Mesendoderm (in vitro differentiated cells): ENCODE measurements at regions not wholly inside any gene's neighbourhood (a gene's known extent, or its start where the extent isn't known, plus 50 kb on each side); places are given as distances from the start of the nearest gene placed in this dataset.
"Not testable (repeated sequence)": the region's sequence is repeated elsewhere in the genome, so short reads cannot be mapped to it uniquely, and the experiment has no call there.

ENCODE experiments used
- DNase-seq: peaks from one replicate; pipeline ENCODE4 v3.0.0; 2013
- H2AK5ac ChIP-seq: 2 replicates; pipeline ENCODE4 v1.6.1; 2013; ENCODE audit warnings: low read length, inconsistent platforms
- H2BK120ac ChIP-seq: 2 replicates; pipeline ENCODE4 v1.6.1; 2013; ENCODE audit warnings: low read depth, mild to moderate bottlenecking, low read length, moderate library complexity, mixed read lengths
- H2BK15ac ChIP-seq: replicated peaks from 2 replicates; pipeline ENCODE4 v1.6.1; 2013; ENCODE audit warnings: low read depth, mild to moderate bottlenecking, moderate library complexity
- H2BK5ac ChIP-seq: 2 replicates; pipeline ENCODE4 v1.6.1; 2013; ENCODE audit warnings: low read length, inconsistent platforms
- H3K18ac ChIP-seq: 2 replicates; pipeline ENCODE4 v1.6.1; 2013; ENCODE audit warnings: mild to moderate bottlenecking, low read length, mixed read lengths
- H3K23ac ChIP-seq: one replicate; pipeline ENCODE4 v1.6.1; 2013; ENCODE audit warnings: low read length
- H3K27ac ChIP-seq: 2 replicates; pipeline ENCODE4 v1.5.1; 2013; ENCODE audit warnings: low read depth, mild to moderate bottlenecking, inconsistent platforms, low read length, moderate library complexity
- H3K27me3 ChIP-seq: 2 replicates; pipeline ENCODE4 v1.6.1; 2013; ENCODE audit warnings: low read length, control low read depth, mild to moderate bottlenecking, inconsistent platforms; ENCODE audit not compliant: insufficient read depth, poor library complexity
- H3K36me3 ChIP-seq: 2 replicates; pipeline ENCODE4 v1.6.1; 2013; ENCODE audit warnings: low read length, inconsistent platforms; ENCODE audit not compliant: control insufficient read depth, insufficient read depth
- H3K4ac ChIP-seq: one replicate; pipeline ENCODE4 v1.6.1; 2013; ENCODE audit warnings: low read depth, mild to moderate bottlenecking, low read length, moderate library complexity
- H3K4me1 ChIP-seq: 2 replicates; pipeline ENCODE4 v1.6.1; 2013; ENCODE audit warnings: low read depth, low read length, inconsistent platforms; ENCODE audit not compliant: control insufficient read depth
- H3K4me2 ChIP-seq: 2 replicates; pipeline ENCODE4 v1.6.1; 2013; ENCODE audit warnings: low read length
- H3K4me3 ChIP-seq: 2 replicates; pipeline ENCODE4 v1.5.1; 2013; ENCODE audit warnings: mild to moderate bottlenecking, low read length
- H3K56ac ChIP-seq: one replicate; pipeline ENCODE4 v1.6.1; 2013; ENCODE audit warnings: low read length
- H3K79me1 ChIP-seq: 2 replicates; pipeline ENCODE4 v1.6.1; 2013; ENCODE audit warnings: low read length, inconsistent platforms
- H3K79me2 ChIP-seq: 2 replicates; pipeline ENCODE4 v1.6.1; 2013; ENCODE audit warnings: mild to moderate bottlenecking, low read length; ENCODE audit not compliant: control insufficient read depth, insufficient read depth
- H3K9ac ChIP-seq: 2 replicates; pipeline ENCODE4 v1.6.1; 2013; ENCODE audit warnings: low read length, inconsistent platforms
- H4K5ac ChIP-seq: one replicate; pipeline ENCODE4 v1.6.1; 2013; ENCODE audit warnings: low read length
- H4K8ac ChIP-seq: one replicate; pipeline ENCODE4 v1.6.1; 2013; ENCODE audit warnings: low read depth, mild to moderate bottlenecking, control low read depth, low read length, moderate library complexity
- WGBS: extraction: QIAGEN DNeasy Blood & Tissue Kit; methylation state at CpG from one replicate; pipeline ENCODE4 v1.1.7; 2013; ENCODE audit warnings: low lambda C conversion rate, missing lambda C conversion rate; ENCODE audit not compliant: insufficient coverage; ENCODE audit errors: extremely low coverage; 5-methylcytosine and 5-hydroxymethylcytosine counted together

- not testable (repeated sequence) for H3K36me3 ChIP-seq, H3K9ac ChIP-seq, H3K4me1 ChIP-seq, H4K8ac ChIP-seq, H3K56ac ChIP-seq, H2AK5ac ChIP-seq, H2BK120ac ChIP-seq, H2BK5ac ChIP-seq, H3K27me3 ChIP-seq, H2BK15ac ChIP-seq, H3K4me2 ChIP-seq, H3K79me2 ChIP-seq, H3K4ac ChIP-seq, H3K79me1 ChIP-seq, H3K18ac ChIP-seq, DNase-seq, H3K4me3 ChIP-seq, H4K5ac ChIP-seq, H3K23ac ChIP-seq, H3K27ac ChIP-seq
- 100% methylated on average over 1 of the region's 4 CpGs for WGBS
Observed at GRCh38 chr11:134955970-134956369, 543.9 kb upstream of the B3GAT1 start.

- Histone ChIP-seq H4K5ac (no peak overlapping the region), H2AK5ac (no peak overlapping the region), H3K56ac (no peak overlapping the region), H3K4ac (no peak overlapping the region), H3K4me3 (no peak overlapping the region), H2BK5ac (no peak overlapping the region), H2BK120ac (no peak overlapping the region), H3K23ac (no peak overlapping the region), H3K9ac (no peak overlapping the region), H3K36me3 (no peaks in the 10 kb centered on the region), H3K79me2 (no peaks in the 10 kb centered on the region), H4K8ac (no peak overlapping the region), H3K18ac (no peak overlapping the region), H3K27me3 (no peaks in the 10 kb centered on the region), H3K4me2 (no peak overlapping the region), H3K27ac (no peak overlapping the region), H3K79me1 (no peaks in the 10 kb centered on the region), H2BK15ac (no peak overlapping the region), H3K4me1 (peaks cover 2% of the 10 kb centered on the region)
- DNase-seq: no peak
- no CpG with 5 or more reads among the region's 9 CpGs for WGBS
Observed at GRCh38 chr11:134955281-134955680, 543.2 kb upstream of the B3GAT1 start.

GRCh38 chr11:134954456-134954855, 542.4 kb upstream of the B3GAT1 start:
- H2AK5ac ChIP-seq, H3K4ac ChIP-seq, H2BK15ac ChIP-seq, H3K23ac ChIP-seq, H3K27ac ChIP-seq, H4K8ac ChIP-seq, H3K27me3 ChIP-seq, H3K18ac ChIP-seq, H3K36me3 ChIP-seq, H3K4me2 ChIP-seq, H2BK5ac ChIP-seq, DNase-seq, H3K79me2 ChIP-seq, H3K4me1 ChIP-seq, H3K79me1 ChIP-seq, H3K56ac ChIP-seq, H3K4me3 ChIP-seq, H2BK120ac ChIP-seq, H4K5ac ChIP-seq, H3K9ac ChIP-seq: not testable (repeated sequence)
- no CpG with 5 or more reads among the region's 4 CpGs for WGBS

GRCh38 chr11:134953417-134953970, 541.5 kb upstream of the B3GAT1 start:
- H2AK5ac ChIP-seq, H4K5ac ChIP-seq, H2BK15ac ChIP-seq, H3K27me3 ChIP-seq, H2BK120ac ChIP-seq, H3K23ac ChIP-seq, H4K8ac ChIP-seq, H3K9ac ChIP-seq, H3K79me1 ChIP-seq, H3K56ac ChIP-seq, H3K4me2 ChIP-seq, H2BK5ac ChIP-seq, DNase-seq, H3K36me3 ChIP-seq, H3K4ac ChIP-seq, H3K18ac ChIP-seq, H3K4me3 ChIP-seq, H3K79me2 ChIP-seq, H3K4me1 ChIP-seq, H3K27ac ChIP-seq: not testable (repeated sequence)
- whole genome bisulfite sequencing: no CpG with 5 or more reads among the region's 2 CpGs

- no CpG with 5 or more reads among the region's 6 CpGs for WGBS
- Histone ChIP-seq H3K56ac (peak overlapping the region; percentile 67), H3K23ac (no peak overlapping the region)
Observed at GRCh38 chr11:134951305-134951700, 539.3 kb upstream of the B3GAT1 start.

GRCh38 chr11:134950692-134951304, 538.8 kb upstream of the B3GAT1 start:
- no peak overlapping the region for H3K18ac ChIP-seq
- H3K23ac ChIP-seq: no peak overlapping the region
- no peaks in the 10 kb centered on the region for H3K79me1 ChIP-seq
- H3K56ac ChIP-seq: peak overlapping the region; percentile 22
- H3K27me3 ChIP-seq: no peaks in the 10 kb centered on the region
- H3K27ac ChIP-seq: peak overlapping the region; percentile 25
- peak; percentile 81 for DNase-seq
- H3K4me2 ChIP-seq: no peak overlapping the region
- no peak overlapping the region for H2AK5ac ChIP-seq
- H4K5ac ChIP-seq: no peak overlapping the region
- H2BK5ac ChIP-seq: no peak overlapping the region
- no peak overlapping the region for H4K8ac ChIP-seq
- no CpG with 5 or more reads among the region's 8 CpGs for WGBS
- H2BK15ac ChIP-seq: no peak overlapping the region
- H3K4ac ChIP-seq: no peak overlapping the region
- H2BK120ac ChIP-seq: no peak overlapping the region
- no peak overlapping the region for H3K4me3 ChIP-seq
- peaks cover 2% of the 10 kb centered on the region for H3K4me1 ChIP-seq
- no peaks in the 10 kb centered on the region for H3K79me2 ChIP-seq
- H3K9ac ChIP-seq: no peak overlapping the region
- no peaks in the 10 kb centered on the region for H3K36me3 ChIP-seq

More at GRCh38 chr11:134951305-134951700, 539.3 kb upstream of the B3GAT1 start:
- no peak overlapping the region for H3K18ac ChIP-seq
- peak; percentile 65 for DNase-seq
- H2AK5ac ChIP-seq: no peak overlapping the region
- H4K8ac ChIP-seq: no peak overlapping the region
- no peak overlapping the region for H2BK15ac ChIP-seq
- H2BK5ac ChIP-seq: no peak overlapping the region
- H3K4ac ChIP-seq: no peak overlapping the region
- H3K4me3 ChIP-seq: no peak overlapping the region
- H3K79me1 ChIP-seq: no peaks in the 10 kb centered on the region
- H2BK120ac ChIP-seq: no peak overlapping the region
- no peaks in the 10 kb centered on the region for H3K27me3 ChIP-seq
- no peak overlapping the region for H3K9ac ChIP-seq
- H3K27ac ChIP-seq: no peak overlapping the region
- no peak overlapping the region for H3K4me2 ChIP-seq
- H3K36me3 ChIP-seq: no peaks in the 10 kb centered on the region
- H3K4me1 ChIP-seq: peaks cover 2% of the 10 kb centered on the region
- H3K79me2 ChIP-seq: no peaks in the 10 kb centered on the region
- no peak overlapping the region for H4K5ac ChIP-seq
